Smooth muscle cell (in vitro differentiated cells): ENCODE measurements at regions not wholly inside any gene's neighbourhood (a gene's known extent, or its start where the extent isn't known, plus 50 kb on each side); places are given as distances from the start of the nearest gene placed in this dataset.

Source experiments
- DNase-seq: peaks from one replicate; lab custom pipeline; 2025; ENCODE audit not compliant: unreplicated experiment; lab: John Stamatoyannopoulos, UW
- H2AFZ ChIP-seq: fragments of 200-600 bp; sonication (generic); 2 replicates; pipeline ENCODE4 v1.6.0; 2016; ENCODE audit warnings: antibody characterized with exemption, low read depth, mild to moderate bottlenecking
- H3F3A ChIP-seq: fragments of 200-600 bp; sonication (generic); 2 replicates; pipeline ENCODE4 v1.6.0; 2017; ENCODE audit warnings: antibody characterized with exemption, low read depth
- H3K27ac ChIP-seq: fragments of 200-600 bp; sonication (generic); 2 replicates; pipeline ENCODE4 v1.5.1; 2016; ENCODE audit warnings: low read depth, mild to moderate bottlenecking
- H3K27me3 ChIP-seq: fragments of 200-600 bp; sonication (generic); 2 replicates; pipeline ENCODE4 v1.6.1; 2016; ENCODE audit warnings: low read depth, mild to moderate bottlenecking
- H3K36me3 ChIP-seq: fragments of 200-600 bp; sonication (generic); 2 replicates; pipeline ENCODE4 v1.5.1; 2016; ENCODE audit warnings: low read depth
- H3K4me1 ChIP-seq: fragments of 200-600 bp; sonication (generic); 2 replicates; pipeline ENCODE4 v1.5.1; 2016; ENCODE audit warnings: low read depth
- H3K4me2 ChIP-seq: fragments of 200-600 bp; sonication (generic); 2 replicates; pipeline ENCODE4 v1.6.0; 2016; ENCODE audit warnings: mild to moderate bottlenecking
- H3K4me3 ChIP-seq: fragments of 200-600 bp; sonication (generic); 2 replicates; pipeline ENCODE4 v1.5.1; 2016; ENCODE audit warnings: mild to moderate bottlenecking
- H3K79me2 ChIP-seq: fragments of 200-600 bp; sonication (generic); 2 replicates; pipeline ENCODE4 v1.6.0; 2016; ENCODE audit warnings: low read depth, mild to moderate bottlenecking
- H3K9ac ChIP-seq: fragments of 200-600 bp; sonication (generic); 2 replicates; pipeline ENCODE4 v1.6.0; 2016; ENCODE audit warnings: low read depth
- H3K9me3 ChIP-seq: fragments of 200-600 bp; sonication (generic); replicated peaks from 2 replicates; pipeline ENCODE4 v1.5.1; 2016; ENCODE audit warnings: low read depth
- H4K20me1 ChIP-seq: fragments of 200-600 bp; sonication (generic); 2 replicates; pipeline ENCODE4 v1.6.0; 2016; ENCODE audit warnings: low read depth
- WGBS: methylation state at CpG from one replicate; pipeline ENCODE4 v1.1.7; 2016; ENCODE audit warnings: low lambda C conversion rate; 5-methylcytosine and 5-hydroxymethylcytosine counted together
- TF ChIP-seq, protein P1 (sequence below): fragments of 200-600 bp; sonication (generic); IDR thresholded peaks from 2 replicates; pipeline ENCODE4 v1.5.1; 2017; ENCODE audit warnings: borderline replicate concordance, mild to moderate bottlenecking, antibody characterized with exemption; ENCODE audit not compliant: insufficient read depth, poor library complexity, severe bottlenecking

DNA sequence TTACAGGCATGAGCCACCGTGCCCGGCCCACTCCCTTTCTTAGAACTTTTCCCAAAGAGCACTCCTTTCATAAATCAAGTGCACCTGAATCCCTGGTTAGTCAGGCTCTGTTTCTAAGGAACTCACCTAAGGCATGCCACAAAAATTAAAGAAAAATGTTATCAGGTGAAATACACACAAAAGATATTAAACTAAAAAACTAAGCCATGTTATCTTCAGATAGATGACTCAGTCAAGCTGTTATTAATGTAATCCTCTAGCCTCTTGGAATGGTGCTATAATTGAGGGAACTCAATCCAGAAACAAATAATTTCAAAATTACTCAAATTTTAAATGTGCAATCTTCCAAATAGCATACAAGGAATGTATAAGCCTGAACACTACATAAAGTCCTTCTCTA lies 83.0 kb downstream of the TENT5A start:
- Histone ChIP-seq H3K27me3 (no peaks in the 10 kb centered on the region), H3K36me3 (no peaks in the 10 kb centered on the region), H2AFZ (no peak overlapping the region), H3K4me3 (no peak overlapping the region), H3K9me3 (no peaks in the 10 kb centered on the region), H3K4me1 (no peaks in the 10 kb centered on the region), H3K79me2 (peaks cover 3% of the 10 kb centered on the region), H4K20me1 (peaks cover 13% of the 10 kb centered on the region), H3F3A (no peaks in the 10 kb centered on the region), H3K9ac (no peak overlapping the region), H3K27ac (no peak overlapping the region), H3K4me2 (no peak overlapping the region)
- WGBS, result 81% methylated on average over 2 of the region's 2 CpGs
- TF ChIP-seq, protein P1, sequence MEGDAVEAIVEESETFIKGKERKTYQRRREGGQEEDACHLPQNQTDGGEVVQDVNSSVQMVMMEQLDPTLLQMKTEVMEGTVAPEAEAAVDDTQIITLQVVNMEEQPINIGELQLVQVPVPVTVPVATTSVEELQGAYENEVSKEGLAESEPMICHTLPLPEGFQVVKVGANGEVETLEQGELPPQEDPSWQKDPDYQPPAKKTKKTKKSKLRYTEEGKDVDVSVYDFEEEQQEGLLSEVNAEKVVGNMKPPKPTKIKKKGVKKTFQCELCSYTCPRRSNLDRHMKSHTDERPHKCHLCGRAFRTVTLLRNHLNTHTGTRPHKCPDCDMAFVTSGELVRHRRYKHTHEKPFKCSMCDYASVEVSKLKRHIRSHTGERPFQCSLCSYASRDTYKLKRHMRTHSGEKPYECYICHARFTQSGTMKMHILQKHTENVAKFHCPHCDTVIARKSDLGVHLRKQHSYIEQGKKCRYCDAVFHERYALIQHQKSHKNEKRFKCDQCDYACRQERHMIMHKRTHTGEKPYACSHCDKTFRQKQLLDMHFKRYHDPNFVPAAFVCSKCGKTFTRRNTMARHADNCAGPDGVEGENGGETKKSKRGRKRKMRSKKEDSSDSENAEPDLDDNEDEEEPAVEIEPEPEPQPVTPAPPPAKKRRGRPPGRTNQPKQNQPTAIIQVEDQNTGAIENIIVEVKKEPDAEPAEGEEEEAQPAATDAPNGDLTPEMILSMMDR, result no peak
- no peak for DNase-seq

DNA sequence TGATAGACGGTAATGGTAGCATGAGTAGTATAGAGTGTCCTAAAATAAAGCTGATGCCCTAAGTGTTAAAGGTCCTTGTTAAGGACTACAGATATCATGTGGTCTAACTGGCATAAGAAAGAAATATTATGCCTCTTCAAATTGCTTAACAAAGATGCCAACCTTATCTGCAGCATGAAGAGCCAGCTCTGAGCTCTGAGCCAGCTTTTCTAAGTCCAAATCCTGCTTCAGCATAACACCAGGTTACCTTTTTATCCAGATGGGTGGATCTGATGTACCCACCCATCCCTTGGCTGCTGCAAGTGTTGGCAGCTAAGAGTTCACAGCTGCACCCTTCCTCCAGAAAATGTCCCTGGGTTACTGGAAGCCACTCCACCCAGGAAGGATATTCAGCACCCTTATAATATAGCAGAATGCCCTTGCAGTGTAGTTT lies 83.8 kb downstream of the TENT5A start:
- TF ChIP-seq, protein P1, result no peak
- no peaks in the 10 kb centered on the region for H3K27me3 ChIP-seq
- H3K9me3 ChIP-seq, result no peaks in the 10 kb centered on the region
- 100% methylated on average over 1 of the region's 1 CpG for WGBS
- no peak for DNase-seq
- no peak overlapping the region for H3K9ac ChIP-seq
- no peaks in the 10 kb centered on the region for H3K36me3 ChIP-seq
- H3K27ac ChIP-seq, result no peak overlapping the region
- H4K20me1 ChIP-seq, result peaks cover 13% of the 10 kb centered on the region
- no peak overlapping the region for H2AFZ ChIP-seq
- no peak overlapping the region for H3K4me2 ChIP-seq
- peaks cover 3% of the 10 kb centered on the region for H3K79me2 ChIP-seq
- no peak overlapping the region for H3K4me3 ChIP-seq
- no peaks in the 10 kb centered on the region for H3F3A ChIP-seq
- H3K4me1 ChIP-seq, result no peaks in the 10 kb centered on the region

DNA sequence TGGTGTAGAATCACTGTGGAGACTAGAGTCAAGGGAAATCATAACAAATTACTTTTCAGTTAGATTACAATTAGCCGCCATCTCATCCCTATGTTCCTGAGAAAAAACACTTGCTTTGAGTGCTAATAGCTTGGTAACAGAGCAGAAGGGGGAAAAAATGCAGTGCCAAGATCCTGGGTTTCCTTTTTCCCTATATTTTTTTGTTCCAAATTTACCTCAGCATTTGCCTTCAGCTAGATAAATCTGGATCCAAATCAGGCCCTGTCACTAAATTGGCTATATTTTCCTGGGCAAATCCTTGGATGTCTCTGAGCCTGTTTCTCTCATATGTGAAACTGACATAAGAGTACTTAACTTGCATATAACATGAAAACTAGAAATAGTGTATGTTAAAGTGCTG lies 86.0 kb downstream of the TENT5A start:
- no peaks in the 10 kb centered on the region for H3K9me3 ChIP-seq
- TF ChIP-seq, protein P1, result no peak
- no peak overlapping the region for H2AFZ ChIP-seq
- H3K27ac ChIP-seq, result no peak overlapping the region
- no peaks in the 10 kb centered on the region for H3F3A ChIP-seq
- H3K4me2 ChIP-seq, result no peak overlapping the region
- H3K4me3 ChIP-seq, result no peak overlapping the region
- no peak overlapping the region for H3K9ac ChIP-seq
- H3K79me2 ChIP-seq, result peaks cover 3% of the 10 kb centered on the region
- H4K20me1 ChIP-seq, result peaks cover 7% of the 10 kb centered on the region
- no peaks in the 10 kb centered on the region for H3K36me3 ChIP-seq
- H3K4me1 ChIP-seq, result no peaks in the 10 kb centered on the region
- WGBS, result 93% methylated on average over 1 of the region's 1 CpG
- no peaks in the 10 kb centered on the region for H3K27me3 ChIP-seq
- DNase-seq, result no peak

DNA sequence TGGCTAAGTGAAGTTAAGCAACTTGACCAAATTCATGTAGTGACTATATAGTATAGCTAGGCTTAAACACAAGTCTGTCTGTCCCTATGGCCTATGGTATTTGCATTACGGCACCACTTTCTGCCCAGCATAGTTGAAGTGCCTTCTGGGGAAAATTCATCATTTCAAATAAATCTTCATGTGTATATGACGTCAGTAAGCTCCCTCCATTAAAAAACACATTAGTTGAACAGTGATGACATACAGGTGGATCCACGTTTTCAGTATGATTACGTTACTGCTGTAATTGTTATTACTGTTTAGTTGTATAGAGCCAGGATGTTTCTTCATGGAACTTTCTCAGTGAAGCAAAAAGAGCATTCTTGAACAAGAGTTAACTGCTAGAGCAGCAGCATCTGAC lies 96.2 kb downstream of the TENT5A start:
- H3K27me3 ChIP-seq, result no peaks in the 10 kb centered on the region
- TF ChIP-seq, protein P1, result no peak
- H3K36me3 ChIP-seq, result no peaks in the 10 kb centered on the region
- H3K4me1 ChIP-seq, result no peaks in the 10 kb centered on the region
- no peaks in the 10 kb centered on the region for H3F3A ChIP-seq
- H3K27ac ChIP-seq, result no peak overlapping the region
- no peak overlapping the region for H3K4me3 ChIP-seq
- H3K79me2 ChIP-seq, result no peaks in the 10 kb centered on the region
- H4K20me1 ChIP-seq, result no peaks in the 10 kb centered on the region
- H3K9ac ChIP-seq, result no peak overlapping the region
- no peak overlapping the region for H3K4me2 ChIP-seq
- WGBS, result 92% methylated on average over 4 of the region's 4 CpGs
- no peak overlapping the region for H2AFZ ChIP-seq
- no peaks in the 10 kb centered on the region for H3K9me3 ChIP-seq
- DNase-seq, result no peak
